Fibroblast of lung (primary cell): ENCODE measurements at regions not wholly inside any gene's neighbourhood (a gene's known extent, or its start where the extent isn't known, plus 50 kb on each side); places are given as distances from the start of the nearest gene placed in this dataset.
"Not testable (repeated sequence)": the region's sequence is repeated elsewhere in the genome, so short reads cannot be mapped to it uniquely, and the experiment has no call there.

Experiments used
- DNase-seq, 2 donors: peaks; one replicate each; pipeline versions ENCODE4 v3.0.0 to v3.0.0-alpha.2; 2010; ENCODE audit warnings: low read depth in 2 of 2
- H2AFZ ChIP-seq: 2 replicates; pipeline ENCODE4 v1.5.1; 2012; ENCODE audit warnings: low read length, control low read depth, inconsistent platforms
- H3K27ac ChIP-seq: 2 replicates; pipeline ENCODE4 v1.5.1; 2011; ENCODE audit warnings: low read length, control low read depth; ENCODE audit not compliant: insufficient read depth
- H3K27me3 ChIP-seq: 2 replicates; pipeline ENCODE4 v1.5.1; 2011; ENCODE audit warnings: mild to moderate bottlenecking, low read length; ENCODE audit not compliant: control insufficient read depth, insufficient read depth
- H3K36me3 ChIP-seq: 2 replicates; pipeline ENCODE4 v1.5.1; 2011; ENCODE audit warnings: low read length; ENCODE audit not compliant: control insufficient read depth, insufficient read depth
- H3K4me1 ChIP-seq: 2 replicates; pipeline ENCODE4 v1.5.1; 2011; ENCODE audit warnings: low read length; ENCODE audit not compliant: control insufficient read depth, insufficient read depth; ENCODE audit errors: extremely low read depth
- H3K4me2 ChIP-seq: 2 replicates; pipeline ENCODE4 v1.5.1; 2011; ENCODE audit warnings: low read length, control low read depth; ENCODE audit not compliant: insufficient read depth; ENCODE audit errors: extremely low read depth
- H3K4me3 ChIP-seq, 4 experiments: fragments of 200-600 bp in 1 of 4; sonication (generic) in 1 of 4; replicated peaks in 1 of 4; 2 replicates each; pipeline ENCODE4 v1.5.1; 2011 to 2016; ENCODE audit warnings: low read length in 4 of 4, low read depth in 3 of 4, mild to moderate bottlenecking in 3 of 4, control low read depth in 2 of 4, inconsistent platforms in 1 of 4, mixed read lengths in 1 of 4; ENCODE audit not compliant: insufficient read depth in 1 of 4; ENCODE audit errors: control extremely low read depth in 1 of 4
- H3K79me2 ChIP-seq: 2 replicates; pipeline ENCODE4 v1.5.1; 2012; ENCODE audit warnings: mild to moderate bottlenecking, low read length, inconsistent platforms; ENCODE audit not compliant: control insufficient read depth, insufficient read depth
- H3K9ac ChIP-seq: 2 replicates; pipeline ENCODE4 v1.5.1; 2011; ENCODE audit warnings: mild to moderate bottlenecking, low read length, control low read depth; ENCODE audit not compliant: insufficient read depth
- H3K9me3 ChIP-seq: 2 replicates; pipeline ENCODE4 v1.5.1; 2012; ENCODE audit warnings: low read depth, low read length; ENCODE audit not compliant: control insufficient read depth, insufficient read depth
- H4K20me1 ChIP-seq: 2 replicates; pipeline ENCODE4 v1.5.1; 2011; ENCODE audit warnings: low read length; ENCODE audit not compliant: control insufficient read depth, insufficient read depth; ENCODE audit errors: extremely low read depth
- EZH2 ChIP-seq: IDR thresholded peaks from 2 replicates; pipeline ENCODE4 v1.5.1; 2012; ENCODE audit warnings: low read length, control low read depth, mild to moderate bottlenecking; ENCODE audit errors: missing control alignments
- TF ChIP-seq, protein P1 (sequence below), 2 donors: IDR thresholded peaks in 1 of 2; conservative IDR thresholded peaks in 1 of 2; 1 replicate in 1 of 2; 2 replicates in 1 of 2; pipeline ENCODE4 v1.5.1; 2011 to 2012; ENCODE audit warnings: low read length in 2 of 2, control low read depth in 1 of 2, inconsistent platforms in 1 of 2, low read depth in 1 of 2, mild to moderate bottlenecking in 1 of 2

DNA sequence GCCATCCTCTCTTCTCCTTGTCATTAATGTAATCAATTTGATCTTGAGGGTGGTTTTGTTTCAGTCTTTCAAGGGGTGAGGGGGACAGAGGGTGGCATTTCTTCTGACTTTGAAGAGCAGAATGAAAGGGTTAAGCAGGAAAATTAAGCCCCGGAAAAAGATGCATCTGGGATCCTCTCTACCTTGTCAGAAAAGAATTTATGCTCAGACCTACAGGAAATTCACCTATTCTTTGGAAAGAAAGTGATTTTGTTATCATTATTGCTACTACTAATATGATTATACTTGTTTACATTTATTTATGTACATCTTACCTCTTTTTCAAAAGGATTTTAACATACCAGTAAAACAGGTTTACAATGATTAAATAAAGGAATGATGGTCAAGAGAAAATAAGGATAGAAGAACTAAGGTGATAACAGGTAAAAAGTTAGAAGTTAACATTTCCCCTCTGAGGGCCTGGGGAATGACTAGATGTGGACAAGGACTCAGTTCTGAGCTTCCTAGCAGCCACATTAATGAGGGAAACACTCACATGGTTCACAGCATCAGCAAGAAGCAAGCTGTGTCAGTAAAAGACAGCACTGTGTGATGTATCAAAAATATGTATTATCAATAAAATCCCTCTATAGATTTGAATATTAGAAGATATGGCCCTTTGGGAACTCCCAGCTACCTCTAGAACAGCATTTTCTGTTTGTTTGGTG, 151.4 kb downstream of the MYCN start:
- Histone ChIP-seq H3K9ac (no peak overlapping the region), H3K36me3 (no peaks in the 10 kb centered on the region), H3K27me3 (no peaks in the 10 kb centered on the region), H3K27ac (no peak overlapping the region), H3K4me3 (no peak overlapping the region), H3K4me1 (no peaks in the 10 kb centered on the region), H3K4me2 (no peak overlapping the region), H3K9me3 (no peaks in the 10 kb centered on the region), H4K20me1 (no peaks in the 10 kb centered on the region), H3K79me2 (no peaks in the 10 kb centered on the region), H2AFZ (no peak overlapping the region)
- TF ChIP-seq, protein P1, sequence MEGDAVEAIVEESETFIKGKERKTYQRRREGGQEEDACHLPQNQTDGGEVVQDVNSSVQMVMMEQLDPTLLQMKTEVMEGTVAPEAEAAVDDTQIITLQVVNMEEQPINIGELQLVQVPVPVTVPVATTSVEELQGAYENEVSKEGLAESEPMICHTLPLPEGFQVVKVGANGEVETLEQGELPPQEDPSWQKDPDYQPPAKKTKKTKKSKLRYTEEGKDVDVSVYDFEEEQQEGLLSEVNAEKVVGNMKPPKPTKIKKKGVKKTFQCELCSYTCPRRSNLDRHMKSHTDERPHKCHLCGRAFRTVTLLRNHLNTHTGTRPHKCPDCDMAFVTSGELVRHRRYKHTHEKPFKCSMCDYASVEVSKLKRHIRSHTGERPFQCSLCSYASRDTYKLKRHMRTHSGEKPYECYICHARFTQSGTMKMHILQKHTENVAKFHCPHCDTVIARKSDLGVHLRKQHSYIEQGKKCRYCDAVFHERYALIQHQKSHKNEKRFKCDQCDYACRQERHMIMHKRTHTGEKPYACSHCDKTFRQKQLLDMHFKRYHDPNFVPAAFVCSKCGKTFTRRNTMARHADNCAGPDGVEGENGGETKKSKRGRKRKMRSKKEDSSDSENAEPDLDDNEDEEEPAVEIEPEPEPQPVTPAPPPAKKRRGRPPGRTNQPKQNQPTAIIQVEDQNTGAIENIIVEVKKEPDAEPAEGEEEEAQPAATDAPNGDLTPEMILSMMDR (conservative IDR thresholded peaks at IDR 0.05 in 1 of 2, IDR thresholded peaks at IDR 0.05 in 1 of 2; ENCODE audit: low read depth in 1 of 2, low read length in 2 of 2), result no peak
- TF ChIP-seq EZH2, result no peak
- no peak for DNase-seq

DNA sequence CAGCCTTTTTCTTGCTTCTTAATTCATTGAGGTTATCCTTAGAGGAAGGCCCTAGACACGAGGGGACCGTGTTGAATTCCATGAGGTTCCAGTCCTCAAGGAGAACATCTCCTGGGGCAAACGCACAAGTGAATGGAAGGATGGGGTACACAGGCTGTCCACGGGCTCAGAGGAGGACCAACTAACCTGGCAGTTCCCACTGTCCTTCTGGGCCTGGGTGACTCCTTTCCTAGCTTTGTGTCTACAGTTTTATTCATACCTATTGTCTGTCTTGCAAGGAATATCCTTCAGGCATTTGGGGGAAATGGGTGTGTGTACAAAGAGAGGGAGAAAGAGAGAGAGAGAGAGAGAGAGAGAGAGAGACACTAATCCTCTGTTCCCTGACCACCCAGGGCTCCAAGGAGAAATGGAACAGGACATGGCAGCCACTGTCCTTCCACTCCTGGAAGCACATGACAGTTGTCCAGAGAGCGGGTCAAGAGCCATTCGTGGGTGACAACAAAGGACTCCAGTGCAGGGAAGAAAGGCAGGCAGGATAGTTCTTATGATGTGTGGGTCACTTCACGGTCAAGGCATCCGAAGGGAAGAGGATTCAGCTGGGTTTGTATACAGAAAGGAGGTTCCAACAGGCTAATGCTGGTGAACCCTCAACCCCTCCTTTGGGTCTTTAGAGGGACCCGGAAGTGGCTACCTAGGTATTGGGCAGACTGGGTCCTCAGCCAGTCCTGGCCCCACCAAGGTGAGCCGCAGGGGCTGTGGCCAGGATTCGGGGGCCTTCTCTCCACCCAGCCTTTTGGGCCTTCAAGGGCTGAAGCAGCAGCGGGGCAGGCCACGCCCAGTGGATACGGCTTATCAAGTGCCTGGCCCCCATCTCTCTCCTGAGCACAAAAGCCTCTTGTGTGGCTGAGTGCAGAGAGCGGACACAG, 150.6 kb downstream of the MYCN start:
- no peaks in the 10 kb centered on the region for H3K9me3 ChIP-seq
- no peaks in the 10 kb centered on the region for H3K4me1 ChIP-seq
- H3K4me2 ChIP-seq, result no peak overlapping the region

DNA sequence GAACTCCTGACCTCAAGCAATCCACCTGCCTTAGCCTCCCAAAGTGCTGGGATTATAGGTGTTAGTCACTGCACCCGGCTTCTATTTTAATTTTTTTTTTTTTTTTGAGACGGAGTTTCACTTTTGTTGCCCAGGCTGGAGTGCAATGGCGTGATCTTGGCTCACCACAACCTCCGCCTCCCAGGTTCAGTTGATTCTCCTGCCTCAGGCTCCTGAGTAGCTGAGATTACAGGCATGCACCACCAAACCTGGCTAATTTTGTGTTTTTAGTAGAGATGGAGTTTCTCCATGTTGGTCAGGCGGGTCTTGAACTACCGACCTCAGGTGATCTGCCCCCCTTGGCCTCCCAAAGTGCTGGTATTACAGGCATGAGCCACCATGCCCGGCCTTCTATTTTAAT, 149.1 kb downstream of the MYCN start:
- not testable (repeated sequence) for H4K20me1 ChIP-seq, H3K9me3 ChIP-seq, H3K4me3 ChIP-seq, H3K9ac ChIP-seq, H3K36me3 ChIP-seq, H2AFZ ChIP-seq, H3K79me2 ChIP-seq, H3K4me2 ChIP-seq, H3K27ac ChIP-seq, H3K27me3 ChIP-seq, H3K4me1 ChIP-seq, DNase-seq

More for the DNA sequence above, 150.6 kb downstream of the MYCN start:
- H2AFZ ChIP-seq, result no peak overlapping the region
- H3K79me2 ChIP-seq, result no peaks in the 10 kb centered on the region
- no peak overlapping the region for H3K9ac ChIP-seq
- H3K27me3 ChIP-seq, result no peaks in the 10 kb centered on the region
- no peaks in the 10 kb centered on the region for H4K20me1 ChIP-seq
- TF ChIP-seq EZH2, result no peak
- TF ChIP-seq, protein P1 (conservative IDR thresholded peaks at IDR 0.05 in 1 of 2, IDR thresholded peaks at IDR 0.05 in 1 of 2; ENCODE audit: low read depth in 1 of 2, low read length in 2 of 2), result no peak
- H3K36me3 ChIP-seq, result no peaks in the 10 kb centered on the region
- no peak overlapping the region for H3K27ac ChIP-seq
- no peak for DNase-seq
- no peak overlapping the region for H3K4me3 ChIP-seq
